ENCODE measurements at regions not wholly inside any gene's neighbourhood (a gene's known extent, or its start where the extent isn't known, plus 50 kb on each side); places are given as distances from the start of the nearest gene placed in this dataset.

DNA sequence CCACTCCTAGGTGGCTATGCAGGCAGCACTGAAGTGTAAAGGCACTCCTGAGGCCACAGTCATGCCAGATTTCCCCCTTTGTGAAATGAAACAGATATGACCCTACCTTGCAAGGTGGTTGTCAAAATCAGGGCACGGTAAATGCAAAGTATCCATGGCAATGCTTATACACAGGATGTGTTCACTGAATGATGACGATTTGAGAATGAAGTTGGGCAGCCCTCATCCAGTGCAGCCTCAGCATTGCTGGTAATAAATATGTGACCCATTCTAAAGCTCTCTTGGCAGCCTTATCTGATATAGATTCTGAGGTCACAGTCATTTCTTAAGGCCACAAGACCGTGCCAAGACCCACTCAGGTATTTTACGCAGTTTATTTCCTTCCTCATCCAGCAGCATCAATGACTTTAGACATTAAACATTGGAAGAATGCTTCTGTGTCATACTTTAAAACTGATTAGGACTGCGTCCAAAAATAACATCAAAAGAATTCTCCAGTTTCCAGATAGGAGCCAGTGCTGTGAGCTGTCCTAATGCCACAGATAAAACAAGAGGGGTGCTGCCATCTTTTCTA is 125.5 kb upstream of the SERTAD2 start:
- no peak overlapping the region for H3K27ac ChIP-seq (ENCODE audit: low read length)
- no peaks in the 10 kb centered on the region for H3K4me1 ChIP-seq (ENCODE audit: control insufficient read depth, insufficient read depth, low read length)
- Mint-ChIP-seq H3K4me1 (no peaks in the 10 kb centered on the region), H3K9me3 (no peaks in the 10 kb centered on the region), H3K4me3 (no peak overlapping the region), H3K27ac (no peak overlapping the region), H3K36me3 (no peaks in the 10 kb centered on the region), H3K27me3 (ENCODE audit: low read depth in 2 of 2) (peaks cover 2 to 8% of the 10 kb centered on the region in 2 donors)
- no peaks in the 10 kb centered on the region for H3K9me3 ChIP-seq (ENCODE audit: control insufficient read depth, insufficient read depth, low read length)
- no peaks in the 10 kb centered on the region for H3K27me3 ChIP-seq (ENCODE audit: control insufficient read depth, insufficient read depth, low read length)
- intact Hi-C loops (cut with micrococcal nuclease) = no loop called here
- TF ChIP-seq, protein P1, sequence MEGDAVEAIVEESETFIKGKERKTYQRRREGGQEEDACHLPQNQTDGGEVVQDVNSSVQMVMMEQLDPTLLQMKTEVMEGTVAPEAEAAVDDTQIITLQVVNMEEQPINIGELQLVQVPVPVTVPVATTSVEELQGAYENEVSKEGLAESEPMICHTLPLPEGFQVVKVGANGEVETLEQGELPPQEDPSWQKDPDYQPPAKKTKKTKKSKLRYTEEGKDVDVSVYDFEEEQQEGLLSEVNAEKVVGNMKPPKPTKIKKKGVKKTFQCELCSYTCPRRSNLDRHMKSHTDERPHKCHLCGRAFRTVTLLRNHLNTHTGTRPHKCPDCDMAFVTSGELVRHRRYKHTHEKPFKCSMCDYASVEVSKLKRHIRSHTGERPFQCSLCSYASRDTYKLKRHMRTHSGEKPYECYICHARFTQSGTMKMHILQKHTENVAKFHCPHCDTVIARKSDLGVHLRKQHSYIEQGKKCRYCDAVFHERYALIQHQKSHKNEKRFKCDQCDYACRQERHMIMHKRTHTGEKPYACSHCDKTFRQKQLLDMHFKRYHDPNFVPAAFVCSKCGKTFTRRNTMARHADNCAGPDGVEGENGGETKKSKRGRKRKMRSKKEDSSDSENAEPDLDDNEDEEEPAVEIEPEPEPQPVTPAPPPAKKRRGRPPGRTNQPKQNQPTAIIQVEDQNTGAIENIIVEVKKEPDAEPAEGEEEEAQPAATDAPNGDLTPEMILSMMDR (IDR thresholded peaks at IDR 0.05) = no peak
- no peaks in the 10 kb centered on the region for H3K36me3 ChIP-seq (ENCODE audit: control insufficient read depth, insufficient read depth, low read length)
- ATAC-seq (no peak), DNase-seq (peak in 1 of 2 donors; percentile 6)
- WGBS (ENCODE audit: insufficient coverage) = 64% methylated on average over 5 of the region's 5 CpGs
- H3K4me3 ChIP-seq (ENCODE audit: low read length) = no peak overlapping the region

DNA sequence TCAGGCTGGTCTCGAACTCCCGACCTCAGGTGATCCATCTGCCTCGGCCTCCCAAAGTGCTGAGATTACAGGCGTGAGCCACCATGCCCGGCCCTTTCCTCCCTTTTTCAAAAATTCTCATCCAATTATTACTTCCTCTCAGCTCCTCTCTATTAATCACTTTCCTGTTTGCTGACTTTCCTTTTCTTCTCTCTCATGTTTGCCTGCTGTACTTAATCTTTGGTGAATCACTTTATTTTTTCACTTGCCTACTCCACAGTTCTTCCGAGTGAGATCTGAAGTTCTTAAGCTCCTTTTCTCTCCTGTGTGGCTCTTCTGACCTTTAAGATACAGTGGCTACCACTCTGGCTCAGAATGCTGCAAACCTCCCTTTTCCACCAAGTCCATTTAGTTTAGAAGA is 126.3 kb upstream of the SERTAD2 start:
- WGBS (ENCODE audit: insufficient coverage) = 93% methylated on average over 6 of the region's 6 CpGs
- H3K9me3 ChIP-seq (ENCODE audit: control insufficient read depth, insufficient read depth, low read length) = no peaks in the 10 kb centered on the region
- Mint-ChIP-seq H3K27ac (no peak overlapping the region), H3K27me3 (ENCODE audit: low read depth in 2 of 2) (peaks cover 2 to 8% of the 10 kb centered on the region in 2 donors), H3K9me3 (no peaks in the 10 kb centered on the region), H3K4me3 (no peak overlapping the region), H3K4me1 (no peaks in the 10 kb centered on the region), H3K36me3 (no peaks in the 10 kb centered on the region)
- H3K27me3 ChIP-seq (ENCODE audit: control insufficient read depth, insufficient read depth, low read length) = no peaks in the 10 kb centered on the region
- intact Hi-C loops (cut with micrococcal nuclease) = no loop called here
- DNase-seq = no peak
- no peak overlapping the region for H3K27ac ChIP-seq (ENCODE audit: low read length)
- no peaks in the 10 kb centered on the region for H3K36me3 ChIP-seq (ENCODE audit: control insufficient read depth, insufficient read depth, low read length)
- H3K4me1 ChIP-seq (ENCODE audit: control insufficient read depth, insufficient read depth, low read length) = no peaks in the 10 kb centered on the region
- H3K4me3 ChIP-seq (ENCODE audit: low read length) = no peak overlapping the region
- TF ChIP-seq, protein P1 (IDR thresholded peaks at IDR 0.05) = no peak
- no peak for ATAC-seq

DNA sequence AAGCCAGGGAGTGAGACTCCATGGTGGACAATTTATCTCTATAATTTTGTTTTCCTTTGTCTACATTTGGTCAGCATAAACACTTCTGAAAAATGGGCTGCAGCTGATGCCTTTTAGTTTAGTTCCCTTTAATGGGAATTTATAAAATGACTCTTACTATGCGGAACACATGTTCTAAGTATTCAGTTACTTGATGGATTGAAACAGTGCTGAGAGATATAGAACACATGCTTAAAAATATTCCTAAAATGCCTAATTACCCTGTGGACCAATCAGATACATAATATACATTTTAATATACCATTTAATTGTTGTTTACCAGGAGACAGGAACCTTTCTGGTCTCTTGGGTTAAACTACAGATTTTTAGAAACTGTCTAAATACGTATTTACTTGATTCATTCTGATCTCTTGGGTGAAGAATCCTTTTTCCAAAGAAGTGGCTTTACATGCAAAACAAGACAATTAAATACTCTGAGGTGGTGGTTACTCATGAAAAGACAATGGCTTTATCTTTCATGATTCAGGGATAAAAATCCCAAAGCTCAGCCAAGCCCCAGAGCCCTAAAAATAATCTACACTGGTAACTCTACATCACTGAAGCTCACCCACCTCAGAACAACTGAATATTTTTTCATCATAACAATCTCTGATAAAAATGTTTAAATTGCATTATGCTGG is 128.1 kb upstream of the SERTAD2 start:
- intact Hi-C loops (cut with micrococcal nuclease) = no loop called here
- H3K36me3 ChIP-seq (ENCODE audit: control insufficient read depth, insufficient read depth, low read length) = no peaks in the 10 kb centered on the region
- no peaks in the 10 kb centered on the region for H3K27me3 ChIP-seq (ENCODE audit: control insufficient read depth, insufficient read depth, low read length)
- H3K27ac Mint-ChIP-seq = no peak overlapping the region
- H3K9me3 Mint-ChIP-seq = no peaks in the 10 kb centered on the region
- H3K4me1 Mint-ChIP-seq = no peaks in the 10 kb centered on the region
- no peaks in the 10 kb centered on the region for H3K9me3 ChIP-seq (ENCODE audit: control insufficient read depth, insufficient read depth, low read length)
- no peak for ATAC-seq
- H3K36me3 Mint-ChIP-seq = no peaks in the 10 kb centered on the region
- no peak overlapping the region for H3K4me3 ChIP-seq (ENCODE audit: low read length)
- H3K27ac ChIP-seq (ENCODE audit: low read length) = no peak overlapping the region
- H3K4me3 Mint-ChIP-seq = no peak overlapping the region
- peaks cover 2% of the 10 kb centered on the region for H3K4me1 ChIP-seq (ENCODE audit: control insufficient read depth, insufficient read depth, low read length)
- TF ChIP-seq, protein P1 (IDR thresholded peaks at IDR 0.05) = no peak
- no peak for DNase-seq
- 100% methylated on average over 1 of the region's 2 CpGs for WGBS (ENCODE audit: insufficient coverage)
- peaks cover 0 to 2% of the 10 kb centered on the region in 2 donors for H3K27me3 Mint-ChIP-seq (ENCODE audit: low read depth in 2 of 2)

Measured in natural killer cell (primary cell).